Activated CD4-positive, alpha-beta memory T cell treated with anti-CD3 and anti-CD28 coated beads for 36 hours (primary cell): ENCODE measurements at regions not wholly inside any gene's neighbourhood (a gene's known extent, or its start where the extent isn't known, plus 50 kb on each side); places are given as distances from the start of the nearest gene placed in this dataset.
"Not testable (repeated sequence)": the region's sequence is repeated elsewhere in the genome, so short reads cannot be mapped to it uniquely, and the experiment has no call there.

ENCODE experiments used
- CTCF ChIA-PET: fragments of 350-600 bp; sonication (Branson Sonifier 250); formaldehyde crosslinking; loops from one replicate; lab custom pipeline; 2021; ENCODE audit warnings: antibody characterized with exemption, inconsistent platforms; lab: Charles Lee
- POLR2A ChIA-PET: fragments of 350-600 bp; sonication (Branson Sonifier 250); formaldehyde crosslinking; loops from one replicate; lab custom pipeline; 2021; ENCODE audit warnings: antibody characterized with exemption; lab: Charles Lee
- DNase-seq: peaks from one replicate; pipeline ENCODE4 v3.0.0-alpha.2; 2020
- H3K27ac Mint-ChIP-seq: one replicate; pipeline ENCODE4 v1.8.0; 2021; ENCODE audit warnings: mixed read lengths
- H3K27me3 Mint-ChIP-seq: one replicate; pipeline ENCODE4 v1.8.0; 2021; ENCODE audit warnings: mixed read lengths
- H3K36me3 Mint-ChIP-seq: one replicate; pipeline ENCODE4 v1.8.0; 2021; ENCODE audit warnings: mixed read lengths
- H3K4me1 Mint-ChIP-seq: one replicate; pipeline ENCODE4 v1.8.0; 2021; ENCODE audit warnings: low read depth, mixed read lengths
- H3K4me3 Mint-ChIP-seq: one replicate; pipeline ENCODE4 v1.8.0; 2021; ENCODE audit warnings: mild to moderate bottlenecking, mixed read lengths
- H3K9me3 Mint-ChIP-seq: one replicate; pipeline ENCODE4 v1.8.0; 2021; ENCODE audit warnings: mixed read lengths
- intact Hi-C: fragments of 100-400 bp; cut with micrococcal nuclease; formaldehyde crosslinking; loops from one replicate; pipeline ENCODE4 v1.15.1; 2023

DNA sequence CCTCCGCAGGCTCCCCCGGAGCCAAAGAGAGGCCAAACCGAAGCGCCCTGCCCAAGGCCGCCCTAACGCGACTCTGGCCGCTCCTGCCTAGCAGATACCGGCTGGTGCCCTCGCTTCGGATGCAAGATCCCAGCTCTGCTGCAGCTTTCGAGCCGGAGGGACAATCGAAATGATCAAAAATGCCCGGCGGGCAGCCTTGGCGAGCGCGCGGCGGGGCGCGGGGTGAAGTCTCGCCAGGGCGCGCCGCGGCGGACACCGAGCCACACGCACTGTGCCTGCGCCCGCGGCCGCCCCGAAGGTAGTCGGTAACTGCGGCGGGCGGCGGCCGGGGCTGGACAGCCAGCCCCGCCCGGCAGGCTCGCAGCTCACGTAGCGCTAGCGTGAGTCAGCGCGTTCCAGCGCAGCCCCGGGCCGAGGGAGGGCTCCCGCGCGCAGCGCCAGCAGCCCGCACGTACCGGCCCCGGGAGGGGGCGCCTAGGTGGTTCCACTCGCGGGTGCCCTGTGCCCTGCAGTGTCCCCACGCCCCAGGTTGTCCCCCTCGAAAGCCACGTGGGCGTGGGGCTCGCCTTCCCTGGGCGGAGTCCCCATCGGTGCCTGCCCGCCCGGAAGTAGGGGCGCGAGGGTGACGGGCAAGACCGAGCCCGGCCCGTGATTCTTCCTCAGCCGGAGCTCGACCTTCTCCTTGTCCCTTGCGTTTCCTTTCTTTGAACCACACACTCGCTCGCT is 109.2 kb upstream of the EGLN3 start:
- peaks cover 8% of the 10 kb centered on the region for H3K4me1 Mint-ChIP-seq
- no peaks in the 10 kb centered on the region for H3K36me3 Mint-ChIP-seq
- ChIA-PET POLR2A (interaction anchor here (1.0 to 1.2 kb wide), 3 partner anchors 8 to 47 kb away, joined by 3 to 4 read pairs (median 3); no protein-coding TSS in a partner anchor), CTCF (interaction anchor here (0.7 to 1.6 kb wide), 8 partner anchors 7 to 263 kb away, joined by 3 to 8 read pairs (median 3); no protein-coding TSS in a partner anchor)
- intact Hi-C loops, result loop anchor here (1.0 to 5.0 kb wide), 2 partner anchors 16 to 43 kb away; no protein-coding TSS in a partner anchor
- DNase-seq, result peak; percentile 69
- peak overlapping the region; percentile 76 for H3K4me3 Mint-ChIP-seq
- H3K27ac Mint-ChIP-seq, result peak overlapping the region; percentile 34
- H3K27me3 Mint-ChIP-seq, result peaks cover 11% of the 10 kb centered on the region
- H3K9me3 Mint-ChIP-seq, result no peaks in the 10 kb centered on the region

DNA sequence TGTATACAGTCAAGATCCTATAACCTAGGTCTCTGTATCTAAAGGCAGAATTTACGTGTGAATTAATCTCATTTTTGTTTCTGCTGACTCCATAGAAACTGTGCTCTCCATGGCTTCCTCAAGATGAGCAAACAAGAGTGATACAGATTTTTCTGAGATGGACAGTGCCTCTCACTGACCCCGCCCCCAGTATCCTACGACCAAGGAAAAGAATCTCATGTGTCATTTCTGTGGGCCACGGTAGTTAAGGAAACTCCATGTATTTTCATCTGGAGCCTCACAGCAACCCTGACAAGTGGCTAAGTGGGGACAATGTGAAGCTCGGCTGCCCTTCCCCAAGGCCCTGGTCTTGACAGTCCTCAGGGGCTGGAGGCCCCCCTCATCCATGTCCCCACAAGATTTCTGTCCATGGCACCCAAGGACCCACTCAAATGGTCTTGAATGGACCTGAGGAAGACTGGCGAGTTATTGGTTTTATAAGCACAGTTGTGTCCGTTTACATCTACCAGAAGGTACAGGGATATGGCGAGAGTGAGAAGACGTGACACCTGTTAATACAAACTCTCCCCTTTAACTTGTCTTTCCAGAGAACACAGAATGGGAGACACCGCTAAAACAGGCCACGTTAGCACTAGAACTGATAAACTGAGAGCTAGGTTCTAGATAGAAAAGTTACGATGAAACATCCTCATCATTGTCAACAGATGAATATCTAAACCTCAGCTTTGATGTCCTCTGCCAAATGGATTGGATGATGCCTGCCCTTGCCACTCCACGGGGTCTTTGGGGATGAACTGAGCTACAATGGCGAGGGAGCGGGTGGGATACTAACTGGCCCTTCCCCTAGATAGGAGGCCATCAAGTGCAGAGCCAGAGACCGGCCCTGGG is 108.4 kb upstream of the EGLN3 start:
- intact Hi-C loops, result no loop called here
- no peaks in the 10 kb centered on the region for H3K9me3 Mint-ChIP-seq

DNA sequence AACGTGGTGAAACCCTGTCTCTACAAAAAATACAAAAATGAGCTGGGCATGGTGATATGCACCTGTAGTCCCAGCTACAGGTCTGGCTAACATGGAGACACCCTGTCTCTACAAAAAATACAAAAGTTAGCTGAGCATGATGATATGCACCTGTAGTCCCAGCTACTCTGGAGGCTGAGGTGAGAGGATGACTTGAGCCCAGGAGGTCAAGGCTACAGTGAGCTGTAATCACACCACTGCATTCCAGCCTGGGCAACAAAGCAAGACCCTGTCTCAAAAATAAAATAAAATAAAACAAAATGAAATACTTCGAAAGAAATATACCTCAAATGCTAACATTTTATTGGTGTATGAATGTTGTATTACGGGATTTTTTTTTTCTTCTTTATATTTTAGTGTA is 107.6 kb upstream of the EGLN3 start:
- ChIA-PET CTCF (interaction anchor here (0.7 kb wide), 1 partner anchor 40 kb away, joined by 3 read pairs; no protein-coding TSS in a partner anchor), POLR2A (no interaction called here)
- H3K9me3 Mint-ChIP-seq, result no peaks in the 10 kb centered on the region
- H3K4me1 Mint-ChIP-seq, result peaks cover 8% of the 10 kb centered on the region
- intact Hi-C loops, result no loop called here
- H3K27ac Mint-ChIP-seq, result no peak overlapping the region
- H3K4me3 Mint-ChIP-seq, result no peak overlapping the region
- no peak for DNase-seq
- H3K27me3 Mint-ChIP-seq, result peaks cover 11% of the 10 kb centered on the region
- no peaks in the 10 kb centered on the region for H3K36me3 Mint-ChIP-seq

More for the DNA sequence above, 108.4 kb upstream of the EGLN3 start:
- Mint-ChIP-seq H3K36me3 (no peaks in the 10 kb centered on the region), H3K4me1 (peaks cover 8% of the 10 kb centered on the region), H3K27me3 (peaks cover 11% of the 10 kb centered on the region), H3K27ac (no peak overlapping the region), H3K4me3 (peak overlapping the region; percentile 49)
- ChIA-PET POLR2A (interaction anchor here (0.6 to 1.1 kb wide), 3 partner anchors 8 to 44 kb away, joined by 3 to 4 read pairs (median 4); no protein-coding TSS in a partner anchor), CTCF (interaction anchor here (0.9 to 1.6 kb wide), 4 partner anchors 15 to 219 kb away, joined by 3 to 8 read pairs (median 4); no protein-coding TSS in a partner anchor)
- DNase-seq, result no peak

DNA sequence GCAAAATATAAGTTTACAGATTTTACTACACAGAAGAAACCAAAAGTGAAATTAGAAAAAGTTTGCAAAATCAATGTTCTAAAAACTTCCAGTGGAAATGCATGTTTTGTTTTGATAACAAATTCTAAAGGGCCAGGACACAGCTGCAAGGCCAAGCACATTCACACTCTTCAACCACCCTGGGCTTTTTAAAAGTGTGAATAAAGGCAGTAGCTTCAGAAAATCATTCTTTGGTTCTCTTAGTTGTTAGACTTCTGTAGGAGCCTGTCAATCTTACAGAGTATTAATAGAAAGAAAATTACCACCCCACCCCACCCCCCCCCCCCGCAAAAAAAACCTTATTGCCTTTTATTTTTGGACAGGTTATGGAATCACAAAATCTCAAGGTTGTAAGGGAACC is 105.2 kb upstream of the EGLN3 start:
- ChIA-PET POLR2A (interaction anchor here (0.6 kb wide), 1 partner anchor 318 kb away, joined by 3 read pairs; no protein-coding TSS in a partner anchor), CTCF (no interaction called here)
- no peak overlapping the region for H3K27ac Mint-ChIP-seq
- intact Hi-C loops, result no loop called here
- H3K27me3 Mint-ChIP-seq, result peaks cover 8% of the 10 kb centered on the region
- H3K36me3 Mint-ChIP-seq, result no peaks in the 10 kb centered on the region
- H3K9me3 Mint-ChIP-seq, result no peaks in the 10 kb centered on the region
- peaks cover 25% of the 10 kb centered on the region for H3K4me1 Mint-ChIP-seq
- no peak overlapping the region for H3K4me3 Mint-ChIP-seq
- DNase-seq, result no peak

DNA sequence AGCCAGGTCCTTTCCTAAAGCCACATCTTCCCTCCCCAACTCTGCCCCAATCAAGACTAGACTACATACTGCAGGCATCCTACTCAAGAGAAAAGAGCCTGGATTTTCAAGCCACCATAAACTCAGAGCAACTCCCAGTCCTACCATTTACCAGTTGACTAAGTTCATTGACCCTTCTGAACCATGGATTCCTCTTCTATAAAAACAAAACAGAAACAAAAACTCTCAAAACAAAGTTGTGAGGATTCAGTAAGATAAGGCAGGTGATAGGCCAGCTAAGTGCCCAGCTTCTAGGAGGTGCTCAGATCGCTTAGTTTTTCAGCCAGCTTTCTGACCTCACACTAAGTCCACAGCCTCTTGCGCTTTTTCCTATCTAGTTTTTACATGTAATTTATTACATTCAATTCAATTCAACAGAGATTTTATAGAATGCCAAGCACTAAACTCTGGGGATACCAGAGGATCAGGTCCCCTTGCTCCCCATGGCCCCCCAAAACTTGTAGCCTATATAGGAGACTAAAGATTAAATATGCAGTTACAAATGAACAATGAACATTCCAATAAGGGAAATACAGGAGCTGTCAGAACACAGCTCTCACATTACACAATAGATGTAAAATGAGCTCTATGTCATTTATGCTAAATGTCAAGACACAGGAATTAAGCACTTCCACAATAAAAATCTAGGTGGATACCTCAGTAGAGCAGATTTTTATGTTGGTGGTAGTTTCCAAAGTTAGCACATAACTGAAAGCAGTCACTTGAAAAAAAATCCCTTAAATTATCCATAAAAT is 104.5 kb upstream of the EGLN3 start:
- Mint-ChIP-seq H3K27ac (no peak overlapping the region), H3K4me1 (peaks cover 23% of the 10 kb centered on the region), H3K27me3 (peaks cover 6% of the 10 kb centered on the region), H3K4me3 (no peak overlapping the region), H3K9me3 (no peaks in the 10 kb centered on the region), H3K36me3 (no peaks in the 10 kb centered on the region)
- ChIA-PET CTCF (no interaction called here), POLR2A (no interaction called here)
- DNase-seq, result no peak
- intact Hi-C loops, result no loop called here

DNA sequence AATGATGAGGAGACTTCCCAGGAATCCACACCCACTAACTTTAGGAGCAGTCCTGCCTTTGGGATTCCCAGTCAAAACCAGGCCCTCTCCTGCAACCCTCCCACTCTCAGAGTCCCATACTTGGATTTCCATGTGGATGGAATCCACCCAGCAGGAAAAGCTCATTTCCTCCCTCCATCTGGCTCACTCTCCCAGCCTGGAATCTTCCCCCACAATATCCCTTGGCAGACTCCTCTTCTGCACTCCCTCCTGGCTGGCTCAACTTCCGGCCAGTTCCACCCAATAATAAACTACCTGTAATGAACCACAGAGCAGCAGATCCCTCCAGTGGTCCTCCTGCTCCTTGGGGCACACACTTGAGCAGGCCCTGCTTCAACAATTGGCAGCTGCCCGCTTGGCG is 102.8 kb upstream of the EGLN3 start:
- ChIA-PET CTCF (no interaction called here), POLR2A (no interaction called here)
- H3K4me3 Mint-ChIP-seq, result no peak overlapping the region
- H3K36me3 Mint-ChIP-seq, result no peaks in the 10 kb centered on the region
- intact Hi-C loops, result no loop called here
- DNase-seq, result no peak
- H3K9me3 Mint-ChIP-seq, result no peaks in the 10 kb centered on the region
- H3K4me1 Mint-ChIP-seq, result peaks cover 16% of the 10 kb centered on the region
- H3K27me3 Mint-ChIP-seq, result no peaks in the 10 kb centered on the region
- no peak overlapping the region for H3K27ac Mint-ChIP-seq

DNA sequence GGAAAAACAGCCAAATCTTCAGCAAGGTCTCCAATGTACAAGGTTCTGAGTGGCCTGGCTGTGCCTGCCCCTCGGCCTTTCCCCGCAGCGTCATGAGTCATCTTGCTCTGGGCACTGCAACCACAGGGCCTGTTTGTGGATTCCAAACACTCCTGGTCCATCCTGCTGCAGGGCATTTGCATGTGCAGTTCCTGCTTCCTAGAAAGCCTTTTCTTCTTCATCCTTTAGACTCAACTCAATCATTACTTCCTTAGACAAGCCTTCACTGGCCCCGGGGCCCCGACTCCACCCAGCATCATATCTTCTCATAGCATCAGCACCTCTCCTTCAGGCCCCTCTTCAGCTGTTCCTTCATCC is 101.8 kb upstream of the EGLN3 start:
- no peak for DNase-seq
- no peak overlapping the region for H3K27ac Mint-ChIP-seq
- ChIA-PET CTCF (interaction anchor here (1.2 kb wide), 1 partner anchor 8 kb away, joined by 3 read pairs; no protein-coding TSS in a partner anchor), POLR2A (no interaction called here)
- intact Hi-C loops, result no loop called here
- no peaks in the 10 kb centered on the region for H3K36me3 Mint-ChIP-seq
- H3K9me3 Mint-ChIP-seq, result no peaks in the 10 kb centered on the region
- H3K4me3 Mint-ChIP-seq, result no peak overlapping the region
- H3K4me1 Mint-ChIP-seq, result peaks cover 16% of the 10 kb centered on the region
- H3K27me3 Mint-ChIP-seq, result no peaks in the 10 kb centered on the region

DNA sequence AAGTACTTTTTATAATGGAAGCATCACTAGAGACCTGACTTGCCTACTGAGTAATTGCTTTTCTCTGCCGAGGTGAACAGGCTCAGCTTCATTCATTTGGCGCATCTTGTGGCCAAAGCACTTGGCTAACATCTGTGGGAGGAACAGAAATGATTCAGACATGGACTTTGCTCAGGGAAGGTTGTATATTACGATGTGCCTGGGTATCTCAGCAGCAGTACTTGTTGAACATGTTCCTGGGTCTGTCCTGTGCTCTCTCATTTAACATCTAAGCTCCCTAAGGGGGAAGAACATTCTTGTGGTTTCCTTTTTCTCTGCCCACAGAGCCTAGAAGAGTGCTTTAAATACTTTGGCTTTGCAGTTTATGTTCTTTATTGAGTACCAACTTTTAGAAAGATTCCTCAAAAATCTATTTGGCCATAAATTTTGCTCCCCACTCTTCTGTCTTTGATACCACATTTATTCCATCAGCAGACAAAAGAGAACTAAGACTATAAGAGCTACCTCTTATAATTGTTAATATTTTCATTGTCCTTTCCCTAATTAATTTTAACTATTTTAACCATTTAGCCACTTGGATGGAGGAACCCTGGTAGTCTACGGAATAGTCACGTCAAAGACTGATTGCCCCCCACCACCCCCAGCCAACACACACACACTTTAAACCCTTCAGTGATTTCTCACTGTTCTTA is 101.2 kb upstream of the EGLN3 start:
- H3K27ac Mint-ChIP-seq, result no peak overlapping the region
- CTCF ChIA-PET, result interaction anchor here (0.6 to 1.2 kb wide), 2 partner anchors 9 to 237 kb away, joined by 3 read pairs; no protein-coding TSS in a partner anchor
- intact Hi-C loops, result no loop called here
- peaks cover 17% of the 10 kb centered on the region for H3K4me1 Mint-ChIP-seq
- no peaks in the 10 kb centered on the region for H3K9me3 Mint-ChIP-seq
- no peaks in the 10 kb centered on the region for H3K36me3 Mint-ChIP-seq
- POLR2A ChIA-PET, result interaction anchor here (0.8 kb wide), 1 partner anchor 8 kb away, joined by 3 read pairs; no protein-coding TSS in a partner anchor
- no peaks in the 10 kb centered on the region for H3K27me3 Mint-ChIP-seq
- DNase-seq, result peak; percentile 30
- no peak overlapping the region for H3K4me3 Mint-ChIP-seq

DNA sequence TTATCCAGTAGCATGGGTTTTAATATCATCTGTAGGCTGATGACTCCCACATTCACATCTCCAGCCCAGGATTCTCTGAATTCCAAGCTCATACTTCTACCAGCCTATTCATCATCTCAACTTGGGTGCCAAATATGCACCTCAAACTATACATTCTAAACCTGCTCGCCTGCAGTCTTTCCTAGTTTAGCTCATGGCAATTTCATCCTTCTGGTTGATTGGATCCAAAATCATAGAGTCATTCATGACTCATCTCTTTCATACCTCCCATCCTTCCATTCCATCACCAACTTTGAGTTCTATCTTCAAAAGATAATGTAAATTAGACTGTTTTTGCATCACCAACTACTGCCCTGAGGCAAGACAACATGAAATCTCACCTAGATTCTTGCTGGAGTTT is 99.7 kb upstream of the EGLN3 start:
- H3K27me3 Mint-ChIP-seq, result no peaks in the 10 kb centered on the region
- no peaks in the 10 kb centered on the region for H3K9me3 Mint-ChIP-seq
- ChIA-PET POLR2A (no interaction called here), CTCF (interaction anchor here (0.7 kb wide), 1 partner anchor 274 kb away, joined by 5 read pairs; no protein-coding TSS in a partner anchor)
- no peaks in the 10 kb centered on the region for H3K36me3 Mint-ChIP-seq
- peaks cover 23% of the 10 kb centered on the region for H3K4me1 Mint-ChIP-seq
- no peak overlapping the region for H3K4me3 Mint-ChIP-seq
- DNase-seq, result no peak
- H3K27ac Mint-ChIP-seq, result no peak overlapping the region
- intact Hi-C loops, result no loop called here

DNA sequence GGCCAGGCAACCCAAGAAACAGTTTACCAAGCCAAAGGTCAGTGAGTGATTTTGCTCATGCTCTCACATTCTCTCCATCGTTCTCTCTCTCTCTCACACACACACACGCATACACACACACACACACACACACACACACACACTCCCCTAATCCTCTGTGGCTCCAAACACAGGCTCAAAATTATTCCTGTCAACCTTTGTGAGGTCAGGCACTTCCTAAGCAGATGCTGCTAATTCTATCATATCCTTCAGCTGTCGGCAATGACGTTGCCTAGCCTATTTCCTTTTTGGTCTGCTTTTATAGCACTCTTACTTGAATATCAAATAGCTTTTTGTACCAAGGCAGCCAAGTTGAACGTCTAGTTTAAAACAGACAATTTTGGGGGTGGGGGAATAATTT is 98.9 kb upstream of the EGLN3 start:
- Mint-ChIP-seq H3K4me1 (peaks cover 26% of the 10 kb centered on the region), H3K36me3 (no peaks in the 10 kb centered on the region)
- POLR2A ChIA-PET, result no interaction called here

DNA sequence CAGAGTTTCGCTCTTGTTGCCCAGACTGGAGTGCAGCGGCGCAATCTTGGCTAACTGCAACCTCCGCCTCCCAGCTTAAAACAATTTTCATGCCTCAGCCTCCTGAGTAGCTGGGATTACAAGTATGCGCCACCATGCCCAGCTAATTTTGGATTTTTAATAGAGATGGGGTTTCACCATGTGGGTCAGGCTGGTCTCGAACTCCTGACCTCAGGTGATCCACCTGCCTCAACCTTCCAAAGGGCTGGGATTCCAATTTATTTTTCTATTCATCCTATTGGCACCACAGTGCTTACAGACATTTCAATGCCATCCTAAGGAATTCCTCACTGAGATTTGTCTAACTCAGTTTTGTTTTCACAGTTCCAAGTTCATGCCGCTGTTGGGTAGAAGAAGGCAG is 98.3 kb upstream of the EGLN3 start:
- H3K27ac Mint-ChIP-seq, H3K36me3 Mint-ChIP-seq, CTCF ChIA-PET, DNase-seq, H3K9me3 Mint-ChIP-seq, H3K27me3 Mint-ChIP-seq, POLR2A ChIA-PET, H3K4me3 Mint-ChIP-seq: not testable (repeated sequence)
- intact Hi-C loops, result loop anchor here (10.0 kb wide), 1 partner anchor 486 kb away; the partner anchor contains the start of gene EAPP
- peaks cover 32% of the 10 kb centered on the region for H3K4me1 Mint-ChIP-seq

More for the DNA sequence above, 98.9 kb upstream of the EGLN3 start:
- intact Hi-C loops, result loop anchor here (10.0 kb wide), 1 partner anchor 485 kb away; the partner anchor contains the start of gene EAPP
- no peak overlapping the region for H3K4me3 Mint-ChIP-seq
- H3K27ac Mint-ChIP-seq, result no peak overlapping the region
- CTCF ChIA-PET, result no interaction called here
- H3K9me3 Mint-ChIP-seq, result no peaks in the 10 kb centered on the region
- DNase-seq, result no peak
- H3K27me3 Mint-ChIP-seq, result no peaks in the 10 kb centered on the region
